ENCODE measurements at regions not wholly inside any gene's neighbourhood (a gene's known extent, or its start where the extent isn't known, plus 50 kb on each side); places are given as distances from the start of the nearest gene placed in this dataset.
"Not testable (repeated sequence)": the region's sequence is repeated elsewhere in the genome, so short reads cannot be mapped to it uniquely, and the experiment has no call there.

DNA sequence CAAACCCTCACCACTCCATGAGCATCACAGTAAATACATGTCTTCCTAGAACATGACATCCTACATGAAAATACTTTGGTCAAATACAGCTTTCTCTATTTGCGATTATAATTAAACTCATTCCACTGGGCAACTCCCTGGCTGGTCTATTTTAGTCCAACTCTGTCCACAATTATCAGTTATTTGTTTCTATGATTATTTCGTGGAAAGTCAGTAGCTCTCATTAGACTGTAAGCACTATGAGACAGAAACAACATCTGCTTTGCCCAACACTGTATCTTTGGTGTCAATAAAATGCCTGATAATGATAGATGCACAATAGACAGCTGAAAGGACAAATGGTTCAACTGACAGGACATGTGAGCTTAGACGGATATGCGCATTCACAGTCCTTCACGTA, 292.0 kb downstream of the KLF12 start:
- DNase-seq, result no peak

DNA sequence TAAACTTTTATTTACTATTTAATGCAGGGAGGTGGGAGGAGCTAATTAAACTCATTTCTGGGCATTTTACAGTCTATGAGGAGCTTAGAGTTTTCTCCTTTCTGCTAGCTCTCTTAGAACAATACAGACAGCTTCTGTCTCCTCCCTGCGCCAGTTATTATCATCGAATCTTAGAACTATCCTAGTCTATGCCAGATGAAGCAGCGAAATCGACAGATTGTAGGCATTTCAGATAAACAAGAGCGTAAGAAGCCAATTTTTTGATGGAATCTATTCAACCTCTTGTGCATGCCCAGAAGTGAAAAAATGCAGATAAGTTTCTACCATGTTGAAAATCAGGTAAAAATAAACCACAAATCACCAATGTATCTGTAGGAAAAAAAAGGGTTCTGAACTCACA, 297.1 kb downstream of the KLF12 start:
- DNase-seq, result no peak

DNA sequence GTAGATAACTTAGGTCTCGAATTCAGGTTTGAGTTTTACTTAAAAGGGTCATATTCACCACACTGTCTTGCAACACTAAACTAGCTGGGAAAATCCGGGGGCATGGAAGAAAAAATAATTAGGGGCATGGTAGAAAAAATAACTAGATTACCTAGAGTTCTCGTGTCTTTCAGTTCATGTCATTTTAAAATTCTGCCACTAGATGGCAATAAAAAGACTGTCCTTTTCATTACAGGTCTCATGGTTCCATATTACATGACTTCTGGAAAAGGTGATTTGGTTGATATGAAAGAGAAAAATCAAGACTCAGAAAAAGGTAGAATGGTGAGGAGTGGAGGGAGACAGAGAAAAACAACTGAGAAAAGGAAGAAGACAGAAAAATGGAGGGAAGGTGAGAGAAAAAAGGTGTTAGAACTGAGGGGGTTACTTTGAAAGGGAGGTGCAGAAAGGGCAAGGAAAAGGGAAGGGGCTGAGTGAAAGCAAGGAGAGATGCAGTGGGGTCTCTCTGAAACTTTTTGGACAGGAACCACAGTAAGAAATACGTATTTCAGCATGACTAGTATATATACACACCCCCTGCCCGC, 299.0 kb downstream of the KLF12 start:
- peak; percentile 61 for DNase-seq

DNA sequence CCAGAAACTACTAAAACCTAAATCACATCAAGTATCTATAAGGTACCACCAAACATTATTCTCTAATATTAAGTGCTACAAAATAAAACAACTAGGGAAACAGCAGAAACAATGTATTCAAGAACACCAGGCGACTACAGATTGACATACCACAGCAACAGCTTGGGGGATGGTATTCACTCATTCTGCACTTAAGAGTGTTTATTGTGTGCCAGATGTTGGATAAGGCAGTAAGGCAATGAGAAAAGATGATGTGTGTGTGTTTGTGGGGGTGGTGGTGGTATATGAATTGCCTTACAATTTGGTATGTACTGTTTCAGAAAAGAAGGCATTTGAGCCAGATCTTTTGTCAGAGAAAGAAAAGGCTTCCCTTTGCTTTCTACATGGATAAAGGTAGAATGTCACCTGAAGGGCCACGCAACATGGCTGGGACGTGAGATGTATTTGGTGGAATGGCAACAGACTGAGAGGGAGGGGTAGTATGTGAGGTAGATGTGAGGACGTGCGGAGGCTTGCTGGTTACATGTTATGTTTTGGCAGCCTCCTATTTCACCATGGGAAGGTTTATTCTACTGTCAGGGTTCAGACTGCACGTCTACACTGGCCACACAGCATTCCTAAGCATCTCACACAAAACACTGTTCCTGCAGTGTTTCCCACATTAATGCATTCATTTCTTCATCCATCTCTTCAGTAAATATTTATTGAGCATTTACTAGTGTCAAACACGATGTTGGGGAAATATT, 300.7 kb downstream of the KLF12 start:
- DNase-seq, result no peak

DNA sequence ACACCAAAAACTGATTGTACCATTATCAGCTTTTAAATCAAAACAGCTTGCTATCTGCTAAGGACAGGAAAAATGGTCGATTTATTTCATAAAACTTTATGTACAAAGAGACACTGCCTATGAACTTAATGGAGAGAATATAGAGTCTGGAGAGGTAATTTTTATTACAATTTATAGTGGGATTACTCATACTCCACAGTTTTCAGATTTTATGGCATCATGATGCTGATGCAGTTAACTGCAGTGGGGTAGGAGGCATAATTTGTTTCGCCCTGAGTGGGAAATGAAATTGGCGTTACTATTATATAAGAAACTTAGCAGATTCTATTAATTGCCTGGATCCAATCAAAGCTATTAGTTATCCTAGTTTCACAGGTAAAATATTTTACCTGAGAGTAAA, 301.4 kb downstream of the KLF12 start:
- DNase-seq, result no peak

DNA sequence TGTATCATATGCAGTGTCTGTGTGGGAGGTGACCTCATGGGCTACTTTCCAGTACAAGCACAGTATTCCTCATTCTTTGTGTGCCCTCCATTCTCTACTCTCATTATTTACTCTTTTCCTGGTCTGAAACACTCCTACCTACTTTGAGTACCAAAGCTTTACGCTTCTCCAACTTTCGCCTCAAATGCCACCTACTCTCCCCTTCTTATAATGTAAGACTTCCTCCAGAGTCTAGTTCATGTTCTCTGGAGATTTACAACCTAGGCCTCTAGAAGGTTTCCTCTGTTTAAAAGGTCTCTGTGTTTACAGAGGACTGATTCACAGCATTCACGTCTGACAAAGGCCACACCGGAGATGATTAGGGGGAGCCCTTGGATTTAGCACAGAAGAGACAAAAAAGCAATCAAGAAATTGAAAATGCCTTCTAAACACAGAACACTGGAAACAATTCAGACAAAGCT, 302.0 kb downstream of the KLF12 start:
- DNase-seq, result peak; percentile 33

DNA sequence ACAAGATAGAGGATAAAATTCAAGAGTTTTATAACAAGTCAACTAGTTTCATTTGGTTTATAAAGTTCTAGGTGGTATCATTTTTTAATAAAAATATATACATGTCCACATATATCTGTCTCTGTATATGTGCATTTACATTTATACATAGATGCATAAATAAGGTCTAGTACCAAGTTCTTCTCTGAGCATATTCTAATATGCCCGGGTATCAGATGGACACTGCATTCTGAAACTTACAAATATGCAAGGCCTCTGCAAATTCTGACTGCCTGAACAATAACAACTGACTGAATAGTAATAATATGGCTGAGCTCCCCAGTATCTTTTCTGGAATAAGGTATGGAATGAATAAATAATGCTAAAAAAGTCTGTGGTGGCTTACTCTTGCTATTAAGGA, 304.8 kb downstream of the KLF12 start:
- no peak for DNase-seq

DNA sequence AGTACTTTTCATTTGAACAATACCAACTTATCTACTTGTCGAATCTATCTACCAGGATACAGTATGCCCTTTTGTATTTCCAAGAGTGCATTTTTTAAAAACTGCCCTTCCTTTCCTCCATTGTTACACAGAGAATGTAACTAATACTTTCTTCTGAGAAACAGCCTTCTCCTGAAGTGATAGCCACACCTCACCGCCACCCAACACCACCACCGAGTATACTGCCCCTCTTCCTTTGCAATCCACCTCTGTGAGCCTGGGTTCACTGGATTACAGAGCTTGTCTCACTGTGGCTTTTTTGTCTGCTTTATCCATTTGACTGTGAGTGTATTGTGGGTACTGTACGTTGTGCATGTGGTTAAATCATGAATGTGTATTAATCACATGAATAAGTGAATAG, 305.4 kb downstream of the KLF12 start:
- no peak for DNase-seq

DNA sequence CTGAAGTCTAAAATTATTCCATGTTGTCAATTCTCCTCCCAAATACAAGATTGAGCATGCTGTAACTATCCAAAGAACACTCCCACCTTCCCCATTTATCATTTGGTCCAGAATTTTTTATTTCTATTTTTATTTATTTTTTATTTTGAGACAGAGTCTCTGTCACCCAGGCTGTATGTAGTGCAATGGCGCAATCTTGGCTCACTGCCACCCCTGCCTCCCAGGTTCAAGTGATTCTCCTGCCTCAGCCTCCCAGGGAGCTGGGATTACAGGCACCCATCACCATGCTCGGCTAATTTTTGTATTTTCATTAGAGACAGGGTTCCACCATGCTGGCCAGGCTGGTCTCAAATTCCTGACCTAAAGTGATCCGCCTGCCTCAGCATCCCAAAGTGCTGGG, 306.8 kb downstream of the KLF12 start:
- no peak for DNase-seq

DNA sequence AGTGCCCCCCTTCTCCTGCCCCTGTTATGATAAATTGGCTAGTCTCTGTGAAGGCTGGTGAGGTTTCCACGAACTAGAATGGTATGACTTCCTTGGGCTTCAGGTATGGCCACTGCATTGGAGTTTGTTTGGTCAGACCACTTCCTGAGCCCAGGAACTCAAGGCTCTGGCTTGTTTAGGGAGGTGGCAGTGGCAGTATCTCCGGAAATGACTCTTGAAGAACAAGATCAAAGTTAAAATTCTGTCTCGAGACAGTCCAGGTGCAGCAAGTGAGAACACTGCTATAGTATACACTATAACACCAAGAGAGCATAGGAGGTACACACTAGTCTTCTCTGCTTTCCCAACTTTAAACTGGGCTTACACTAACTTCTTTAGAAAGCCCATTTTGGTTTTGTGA, 309.1 kb downstream of the KLF12 start:
- DNase-seq, result no peak

DNA sequence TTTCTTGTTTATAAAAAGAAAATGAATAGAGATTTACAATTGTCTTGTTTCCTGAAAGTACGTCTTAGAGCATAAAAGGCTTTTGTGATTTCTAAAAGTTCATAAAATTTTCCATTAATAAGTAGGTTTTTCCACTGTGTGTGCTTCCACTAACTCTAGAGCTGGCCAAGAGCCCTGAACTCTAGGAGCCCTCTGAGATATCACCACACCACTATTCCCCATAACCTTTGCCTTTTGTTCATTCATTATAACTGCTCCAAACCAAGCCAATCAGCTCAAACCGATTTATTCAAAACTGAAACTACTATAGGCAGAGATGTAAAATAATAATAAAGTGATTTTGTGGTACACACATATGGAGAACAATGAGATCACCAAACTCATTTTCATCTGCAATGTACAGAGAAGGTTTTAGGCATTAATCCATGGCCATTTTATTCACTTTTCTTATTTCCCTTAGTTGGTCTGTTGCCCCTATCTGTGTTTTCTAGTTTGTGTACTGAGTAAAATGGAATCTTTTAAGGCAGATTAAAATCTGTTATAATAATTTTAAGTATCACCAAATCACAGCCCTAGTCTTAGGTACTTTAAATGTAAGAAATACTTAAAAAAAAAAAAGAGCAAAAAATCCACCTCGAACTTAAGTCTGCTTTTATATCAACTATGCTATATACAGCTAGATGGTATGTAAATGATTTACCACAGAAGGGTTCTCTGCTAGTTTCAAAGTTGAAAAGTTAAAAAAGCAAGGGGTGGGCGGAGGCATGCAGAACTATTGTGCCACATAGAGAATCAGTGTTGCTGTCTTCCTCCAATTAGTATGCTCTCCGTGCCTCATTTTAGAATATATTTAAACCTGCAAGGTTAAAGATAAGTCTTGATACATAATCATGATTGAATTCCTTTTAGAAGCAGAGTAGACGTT, 311.3 kb downstream of the KLF12 start:
- DNase-seq, result no peak

DNA sequence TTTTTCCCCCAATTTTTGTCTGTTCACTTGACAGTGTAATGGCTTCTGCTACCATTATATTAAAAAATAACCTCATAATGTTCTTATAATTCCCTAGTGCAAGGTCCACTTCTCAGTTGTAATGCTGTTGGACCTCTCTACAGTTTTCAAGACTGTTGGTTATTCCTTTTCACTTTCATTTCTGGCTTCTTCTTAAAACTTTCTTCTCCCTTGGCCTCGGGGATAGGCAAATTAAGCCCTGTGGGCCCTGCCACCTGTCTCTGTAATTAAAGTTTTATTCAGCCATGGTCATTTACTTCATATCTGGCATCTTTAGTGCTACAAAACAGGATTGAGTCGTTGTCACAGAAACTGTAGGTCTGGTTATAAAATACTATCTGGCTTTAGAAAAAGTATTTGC, 313.5 kb downstream of the KLF12 start:
- no peak for DNase-seq

DNA sequence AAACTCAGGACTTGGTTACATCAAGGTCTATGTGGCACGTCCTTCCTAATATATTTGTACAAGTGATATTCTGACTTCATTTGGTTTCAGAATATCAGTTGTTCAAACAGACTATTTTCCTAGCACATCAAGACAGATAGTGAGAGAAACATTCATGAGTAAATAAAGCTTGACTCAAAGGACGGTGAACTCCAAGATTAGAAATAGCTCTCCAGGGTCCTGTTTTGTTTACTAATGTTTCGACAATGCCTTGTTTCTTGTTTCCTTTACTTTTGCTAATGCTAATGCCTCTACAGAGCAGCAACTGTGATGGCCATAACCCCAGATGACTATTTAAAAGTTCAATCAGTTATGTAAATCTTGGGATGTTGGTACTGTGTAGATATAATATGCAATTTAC, 313.9 kb downstream of the KLF12 start:
- DNase-seq, result no peak

DNA sequence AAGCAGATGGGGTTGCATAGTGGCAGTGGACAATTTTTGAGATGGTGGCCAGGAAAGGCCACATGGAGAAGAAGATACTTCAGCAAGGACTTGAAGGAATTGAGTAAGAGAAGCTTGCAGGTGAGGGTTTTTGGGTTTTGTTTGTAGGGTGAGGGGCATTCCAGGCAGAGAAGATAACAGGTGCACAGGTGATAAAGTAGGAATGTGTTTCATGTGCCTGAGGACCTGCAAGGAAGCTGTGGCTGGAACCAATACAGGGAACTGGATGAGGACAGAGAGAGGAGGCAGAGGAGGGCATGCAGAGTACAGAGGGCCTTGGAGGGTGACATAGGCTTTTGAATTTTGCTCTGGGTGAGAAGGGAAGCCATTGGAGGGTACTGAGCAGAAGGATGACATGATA, 314.5 kb downstream of the KLF12 start:
- no peak for DNase-seq

DNA sequence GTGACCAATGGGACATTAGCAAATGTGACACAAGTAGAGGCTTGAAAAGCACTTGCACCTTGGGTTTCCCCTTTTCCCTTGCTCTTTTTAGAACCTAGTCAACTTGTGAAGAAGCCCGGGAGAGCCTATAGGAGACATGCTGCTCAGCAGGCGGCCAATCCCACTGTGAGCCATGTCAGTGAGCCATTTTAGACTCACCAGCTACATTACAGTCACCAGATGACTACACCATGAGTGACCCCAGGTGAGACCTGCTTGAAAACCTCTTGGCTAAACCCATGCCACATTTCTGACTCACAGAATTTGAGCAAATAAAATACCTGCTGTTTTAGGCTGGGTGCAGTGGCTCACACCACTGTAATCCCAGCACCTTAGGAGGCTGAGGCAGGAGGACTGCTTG, 317.5 kb downstream of the KLF12 start:
- no peak for DNase-seq

DNA sequence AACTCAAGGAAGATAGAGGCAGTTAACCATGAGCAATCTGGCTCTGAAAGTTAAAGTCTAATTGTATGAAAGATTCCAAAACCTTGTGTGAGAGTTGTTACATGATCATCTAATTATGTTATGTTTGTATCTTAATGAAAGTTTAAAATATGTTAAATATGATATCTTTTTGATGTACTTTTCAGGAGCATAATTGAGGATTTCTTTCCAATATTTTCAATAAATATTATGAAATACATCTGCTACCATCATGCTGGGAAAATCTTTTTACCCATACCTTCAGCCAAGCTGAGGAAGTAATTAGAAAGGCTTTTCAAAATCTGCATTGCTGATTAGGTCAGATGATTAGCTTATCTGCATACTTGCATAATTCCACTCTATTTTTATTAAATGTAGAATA, 318.4 kb downstream of the KLF12 start:
- no peak for DNase-seq

DNA sequence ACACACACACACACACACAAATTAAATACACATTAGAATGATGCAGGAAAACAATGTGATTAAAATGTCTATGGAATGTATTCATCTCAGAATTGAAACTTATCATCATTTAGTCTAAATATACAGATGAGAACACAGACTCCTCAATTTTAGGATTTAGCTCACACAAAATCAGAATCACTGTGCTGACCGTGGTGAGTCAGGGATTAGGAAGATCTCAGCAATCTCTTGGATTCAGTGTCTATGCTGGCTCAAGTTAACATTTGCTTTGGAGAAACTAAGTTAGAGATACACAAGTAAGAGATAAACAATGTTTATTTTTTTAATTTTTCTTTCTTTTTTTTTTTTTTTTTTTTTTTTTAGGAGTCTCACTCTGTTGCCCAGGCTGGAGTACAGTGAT, 323.6 kb downstream of the KLF12 start:
- DNase-seq, result no peak

DNA sequence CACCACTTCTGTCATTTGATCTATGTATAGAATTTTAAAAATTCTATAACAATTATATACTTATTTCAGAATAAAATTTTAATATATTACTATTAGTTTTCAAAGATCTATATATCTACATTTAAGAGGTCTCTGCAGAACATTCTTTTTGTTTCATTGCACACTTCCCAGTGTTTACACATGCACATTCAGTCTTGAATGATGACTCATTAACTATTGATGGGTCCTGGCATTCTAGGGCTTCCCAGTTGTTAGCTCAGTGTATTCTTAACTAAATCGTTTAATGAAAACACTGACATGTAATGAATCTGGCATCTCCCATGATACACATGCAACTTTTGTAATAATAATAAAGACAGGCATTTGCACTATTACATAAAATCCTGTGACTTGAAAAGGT, 324.6 kb downstream of the KLF12 start:
- DNase-seq, result no peak

DNA sequence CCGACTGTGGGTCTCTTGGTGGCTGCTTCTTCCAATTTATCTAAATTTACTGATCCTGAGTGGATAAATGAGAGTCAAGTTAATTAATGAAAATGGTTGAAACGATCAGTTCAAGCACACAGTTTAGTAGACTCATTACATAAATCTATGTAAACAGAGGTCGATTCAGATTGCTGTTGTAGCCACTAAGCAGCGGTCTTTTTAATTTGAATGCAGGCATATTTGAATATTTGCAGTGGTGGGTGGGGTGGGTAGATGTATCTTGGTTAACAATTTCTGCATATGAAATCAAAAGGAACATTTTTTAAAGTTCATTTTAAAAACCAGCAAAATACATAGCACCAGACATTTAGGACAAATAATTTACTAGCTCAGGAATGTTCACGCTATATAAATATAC, 325.9 kb downstream of the KLF12 start:
- DNase-seq, result no peak

DNA sequence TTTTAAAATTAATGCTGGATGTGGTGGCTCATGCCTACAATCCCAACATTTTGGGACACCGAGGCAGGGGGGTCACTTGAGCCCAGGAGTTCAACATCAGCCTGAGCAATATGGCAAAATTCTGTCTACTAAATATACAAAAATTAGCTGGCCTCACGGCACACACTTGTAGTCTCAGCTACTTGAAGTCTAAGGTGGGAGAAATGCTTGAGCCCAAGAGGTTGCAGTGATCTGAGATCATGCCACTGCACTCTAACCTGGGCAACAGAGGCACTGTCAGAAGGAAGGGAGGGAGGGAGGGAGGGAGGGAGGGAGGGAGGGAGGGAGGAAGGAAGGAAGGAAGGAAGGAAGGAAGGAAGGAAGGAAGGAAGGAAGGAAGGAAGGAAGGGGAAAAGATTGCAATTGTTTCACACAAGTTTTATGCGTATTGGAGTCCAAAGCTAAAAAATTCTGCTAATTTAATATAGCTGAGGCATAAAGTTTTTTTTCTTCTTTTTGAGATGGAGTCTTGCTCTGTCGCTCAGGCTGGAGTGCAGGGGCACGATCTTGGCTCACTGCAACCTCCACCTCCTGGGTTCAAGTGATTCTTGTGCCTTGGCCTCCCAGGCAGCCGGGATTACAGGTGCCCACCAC, 328.8 kb downstream of the KLF12 start:
- not testable (repeated sequence) for DNase-seq

DNA sequence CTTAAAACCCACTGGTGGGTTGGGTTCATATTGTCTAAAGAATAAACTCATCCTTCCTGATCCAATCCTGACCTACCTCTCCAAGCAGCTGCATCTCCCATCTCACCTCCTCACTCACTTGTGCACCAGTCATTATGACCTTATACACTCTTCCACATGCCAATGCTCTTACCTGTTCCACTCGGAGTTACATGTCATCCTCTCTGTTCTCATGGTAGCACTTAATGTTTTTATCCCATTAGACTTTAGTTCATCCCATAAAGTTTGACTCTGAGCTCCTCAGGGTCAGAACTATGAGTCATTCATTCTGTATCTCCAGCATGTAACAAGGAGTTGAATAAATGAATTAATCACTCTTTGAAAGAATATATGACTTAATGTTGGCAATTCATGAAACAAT, 330.2 kb downstream of the KLF12 start:
- no peak for DNase-seq

DNA sequence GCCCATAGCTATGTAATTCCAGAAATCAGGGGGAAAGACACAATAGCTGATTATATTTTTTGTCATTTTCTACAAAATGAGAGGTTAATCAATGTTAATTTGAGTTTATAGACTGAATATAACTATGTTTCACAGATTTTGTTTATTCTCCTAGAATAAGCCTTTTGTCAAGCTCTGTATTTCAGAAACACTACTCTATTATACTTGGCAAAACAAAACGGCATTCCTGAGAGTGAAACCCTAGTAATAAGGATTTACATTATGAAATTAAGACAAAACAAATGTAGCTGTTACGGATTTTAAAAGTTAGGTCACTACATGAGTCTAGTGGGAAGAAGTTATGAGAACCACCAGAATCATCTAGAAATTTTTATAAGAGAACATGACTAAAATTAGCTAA, 334.2 kb downstream of the KLF12 start:
- no peak for DNase-seq

DNA sequence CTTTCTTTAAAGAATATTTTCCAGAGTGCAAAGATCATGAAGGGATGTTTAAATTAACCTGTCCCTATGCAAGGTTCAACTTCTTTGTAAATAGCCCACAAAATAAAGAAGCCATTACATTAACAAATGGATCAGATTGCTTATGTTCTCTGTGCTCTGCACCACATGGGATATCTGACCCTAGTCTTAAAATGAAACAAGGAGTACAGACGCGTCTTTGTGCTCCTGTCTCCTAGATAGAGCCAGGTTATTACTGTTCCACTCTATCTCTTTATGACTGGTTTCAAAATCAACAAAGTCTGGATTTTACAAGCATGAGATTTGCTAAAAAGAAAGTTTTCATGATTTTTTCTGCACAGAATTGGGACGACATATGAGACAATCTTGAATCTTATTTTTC, 339.4 kb downstream of the KLF12 start:
- DNase-seq, result no peak
